Omental fat pad (tissue), 3 donors: ENCODE measurements at regions not wholly inside any gene's neighbourhood (a gene's known extent, or its start where the extent isn't known, plus 50 kb on each side); places are given as distances from the start of the nearest gene placed in this dataset.
"Not testable (repeated sequence)": the region's sequence is repeated elsewhere in the genome, so short reads cannot be mapped to it uniquely, and the experiment has no call there.

Experiments
- ATAC-seq: fragments of 150-250 bp; one replicate; pipeline ENCODE4 v1.9.1; 2016; ENCODE audit warnings: mild to moderate bottlenecking, moderate library complexity; ENCODE audit not compliant: low FRiP score
- DNase-seq: peaks from one replicate; pipeline ENCODE4 v3.0.0-alpha.2; 2019; ENCODE audit warnings: low spot score
- CTCF ChIP-seq, 3 donors: fragments of 450-650 bp; IDR thresholded peaks; one replicate each; pipeline ENCODE4 v1.5.1; 2016 to 2017; ENCODE audit warnings: antibody characterized with exemption in 3 of 3, mild to moderate bottlenecking in 3 of 3, moderate library complexity in 2 of 3

DNA sequence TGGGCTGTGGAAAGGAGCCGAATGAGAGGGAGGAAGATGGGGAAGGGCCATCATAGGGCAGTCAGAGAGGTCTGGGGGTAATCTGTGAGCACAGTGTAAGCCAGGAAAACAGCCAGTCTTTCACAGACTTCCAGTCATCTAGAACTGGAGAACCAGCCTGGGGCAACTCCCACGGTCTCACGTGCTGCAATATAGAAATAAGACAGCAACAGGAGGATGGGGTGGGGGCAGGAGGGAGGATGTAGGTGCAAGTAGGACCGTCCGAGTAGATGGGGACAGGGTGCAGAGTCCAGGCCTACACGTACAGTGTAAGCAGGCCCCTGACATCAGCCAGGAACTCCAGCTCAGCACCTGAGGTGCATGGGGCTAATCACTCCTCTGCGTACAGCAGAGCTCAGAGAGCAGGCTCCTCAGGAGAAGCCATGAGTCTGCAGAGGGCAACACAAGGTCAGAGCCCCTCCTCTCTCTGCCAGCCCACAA, 58.2 kb upstream of the TNFAIP3 start:
- TF ChIP-seq CTCF (IDR thresholded peaks at IDR 0.05): no peak
- ATAC-seq (no peak), DNase-seq (no peak)

GRCh38 chr6:137809895-137810553, 57.0 kb upstream of the TNFAIP3 start:
- not testable (repeated sequence) for DNase-seq, ATAC-seq

GRCh38 chr6:137810554-137811120, 56.4 kb upstream of the TNFAIP3 start:
- DNase-seq: no peak
- ATAC-seq: no peak
- TF ChIP-seq CTCF (IDR thresholded peaks at IDR 0.05): no peak

DNA sequence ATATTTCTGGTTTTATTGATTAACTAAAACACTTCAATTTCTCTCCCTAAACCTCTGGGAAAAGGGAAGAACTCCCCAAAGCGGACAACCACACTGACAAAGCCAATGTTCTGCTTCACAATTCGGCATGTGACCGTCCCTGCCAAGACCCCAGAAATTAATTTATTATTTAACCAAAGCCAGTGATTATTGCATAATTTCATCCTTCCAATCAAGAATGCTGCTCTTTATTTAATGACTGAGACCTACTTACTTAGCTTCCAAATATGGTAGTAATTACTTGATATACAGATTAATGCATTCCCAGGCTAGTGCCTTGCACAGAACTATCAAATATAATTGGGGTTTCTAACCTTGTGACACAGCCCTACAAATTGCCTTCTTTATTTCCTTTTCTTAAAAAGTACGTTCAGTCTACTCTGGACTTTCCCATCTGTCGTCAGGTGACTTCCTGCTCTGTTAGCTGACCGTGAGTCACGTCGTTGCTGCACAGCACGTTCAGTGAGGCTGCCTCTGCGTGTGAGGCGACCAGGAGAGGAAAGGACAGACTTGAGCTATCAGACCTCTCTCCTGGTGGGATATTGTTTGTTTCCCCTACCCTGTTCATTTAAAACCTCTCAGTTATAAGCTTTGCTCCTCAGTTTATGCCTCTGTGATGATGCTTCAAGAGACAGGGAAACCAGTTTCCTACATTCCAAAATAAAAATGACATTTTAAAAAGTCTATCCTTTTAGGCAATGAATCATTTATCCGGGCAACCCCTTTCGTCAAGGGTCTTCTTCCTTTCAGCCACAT, 55.7 kb upstream of the TNFAIP3 start:
- ATAC-seq: peak; percentile 81
- no peak for TF ChIP-seq CTCF (IDR thresholded peaks at IDR 0.05)
- peak; percentile 58 for DNase-seq

DNA sequence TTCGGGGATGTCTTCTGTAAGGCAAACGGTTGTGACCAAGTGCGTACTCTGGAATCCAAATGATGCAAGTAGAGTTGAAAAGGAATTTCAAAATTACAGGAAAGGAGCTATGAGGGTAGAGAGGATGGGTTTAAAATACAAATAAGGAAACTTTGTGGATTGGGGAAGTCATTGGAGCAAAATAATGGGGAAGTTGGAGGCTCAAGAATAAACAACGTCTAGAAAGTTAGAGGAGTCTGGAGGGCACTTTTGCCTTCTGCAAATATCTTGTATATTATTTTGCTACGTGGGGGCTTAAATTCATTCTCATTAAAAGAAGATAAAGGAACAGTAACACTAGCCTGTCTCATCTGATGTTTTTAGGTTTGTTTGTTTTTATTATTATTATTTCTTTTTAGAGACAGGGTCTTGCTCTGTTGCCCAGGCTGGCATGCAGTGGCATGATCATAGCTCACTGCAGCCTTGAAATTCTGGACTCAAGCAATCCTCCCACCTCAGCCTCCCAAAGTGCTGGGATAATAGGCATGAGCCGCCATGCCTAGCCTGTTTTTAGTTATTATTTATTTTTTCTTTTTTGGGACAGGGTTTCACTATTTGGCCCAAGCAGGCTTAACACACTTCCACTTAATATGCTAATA, 55.0 kb upstream of the TNFAIP3 start:
- DNase-seq (no peak), ATAC-seq (no peak)
- TF ChIP-seq CTCF (IDR thresholded peaks at IDR 0.05): no peak

DNA sequence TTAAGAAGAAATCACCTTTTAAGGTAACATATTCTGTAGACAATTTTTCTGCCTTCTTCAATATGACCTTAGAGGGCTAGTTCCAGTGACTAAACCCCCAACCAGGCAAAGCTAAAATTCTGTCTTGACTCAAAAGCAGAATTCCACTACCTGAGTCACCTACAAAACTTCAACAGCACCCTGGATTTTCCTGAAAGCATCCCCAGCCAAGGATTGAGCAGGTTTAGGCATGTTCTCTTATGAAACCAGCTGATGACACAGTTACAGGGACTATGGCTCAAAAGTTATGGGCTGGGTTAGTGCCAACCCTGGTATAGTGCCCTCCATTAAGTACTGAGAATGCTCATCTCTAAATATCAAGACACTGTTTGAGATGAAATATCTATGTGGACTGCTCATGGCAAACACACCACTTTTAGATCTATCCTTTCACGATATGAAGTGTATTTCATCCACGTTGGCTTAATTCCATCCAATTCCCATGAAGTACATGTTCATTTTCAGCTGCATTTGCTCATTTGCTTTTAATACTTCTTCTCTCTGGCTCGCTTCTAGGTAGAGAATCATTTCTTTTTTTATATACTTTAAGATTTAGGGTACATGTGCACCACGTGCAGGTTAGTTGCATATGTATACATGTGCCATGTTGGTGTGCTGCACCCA, 53.6 kb upstream of the TNFAIP3 start:
- DNase-seq (no peak), ATAC-seq (peak; percentile 37)
- TF ChIP-seq CTCF (IDR thresholded peaks at IDR 0.05): no peak

GRCh38 chr6:137814030-137814429, 53.0 kb upstream of the TNFAIP3 start:
- not testable (repeated sequence) for DNase-seq

More at GRCh38 chr6:137814030-137814429, 53.0 kb upstream of the TNFAIP3 start:
- not testable (repeated sequence) for ATAC-seq
